ES-I3 (cell line): ENCODE measurements at regions not wholly inside any gene's neighbourhood (a gene's known extent, or its start where the extent isn't known, plus 50 kb on each side); places are given as distances from the start of the nearest gene placed in this dataset.

Experiments used
- H3K36me3 ChIP-seq: 2 replicates; pipeline ENCODE4 v1.6.1; 2013; ENCODE audit warnings: mild to moderate bottlenecking, low read length, control low read depth, moderate library complexity; ENCODE audit not compliant: insufficient read depth
- H3K4me1 ChIP-seq: 2 replicates; pipeline ENCODE4 v1.6.1; 2013; ENCODE audit warnings: mild to moderate bottlenecking, control low read depth, low read length; ENCODE audit not compliant: insufficient read depth
- H3K9ac ChIP-seq: 2 replicates; pipeline ENCODE4 v1.6.1; 2013; ENCODE audit warnings: low read depth, mild to moderate bottlenecking, low read length, moderate library complexity
- H3K9me3 ChIP-seq: 2 replicates; pipeline ENCODE4 v1.6.1; 2013; ENCODE audit warnings: mild to moderate bottlenecking, low read length, moderate library complexity; ENCODE audit not compliant: control insufficient read depth, insufficient read depth

DNA sequence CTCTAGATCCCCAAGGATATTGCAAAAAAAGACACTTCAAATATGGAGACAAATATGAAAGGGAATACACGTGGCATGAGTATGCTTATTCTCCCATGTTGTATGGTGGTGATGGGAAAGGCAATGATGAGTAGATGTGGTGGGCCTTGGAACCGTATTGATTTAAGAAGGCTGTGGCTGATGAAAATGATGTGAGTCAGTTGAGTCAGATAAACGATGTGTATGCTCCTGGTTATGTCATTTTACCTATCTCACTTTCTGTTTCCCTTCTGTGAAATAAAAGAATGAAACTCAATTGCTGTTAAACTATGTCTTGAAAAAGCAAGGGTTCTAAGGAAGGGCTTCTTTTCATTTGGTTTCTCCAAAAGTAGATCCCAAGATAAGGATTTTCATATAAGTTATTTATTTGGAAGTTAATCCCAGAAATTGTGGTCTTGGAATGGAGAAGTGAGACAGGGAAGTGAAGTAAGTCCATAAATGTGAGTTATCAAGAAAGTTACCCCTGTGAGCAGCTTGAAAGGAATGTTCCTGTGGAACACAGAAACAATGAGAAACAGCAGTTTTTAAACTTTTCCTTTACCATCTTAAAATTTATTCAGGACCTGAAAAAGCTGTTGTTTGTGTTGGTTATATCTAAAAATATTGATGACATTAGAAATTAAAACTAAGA, 292.0 kb downstream of the DUSP10 start:
- Histone ChIP-seq H3K36me3 (no peaks in the 10 kb centered on the region), H3K4me1 (no peaks in the 10 kb centered on the region), H3K9me3 (no peaks in the 10 kb centered on the region), H3K9ac (no peak overlapping the region)

DNA sequence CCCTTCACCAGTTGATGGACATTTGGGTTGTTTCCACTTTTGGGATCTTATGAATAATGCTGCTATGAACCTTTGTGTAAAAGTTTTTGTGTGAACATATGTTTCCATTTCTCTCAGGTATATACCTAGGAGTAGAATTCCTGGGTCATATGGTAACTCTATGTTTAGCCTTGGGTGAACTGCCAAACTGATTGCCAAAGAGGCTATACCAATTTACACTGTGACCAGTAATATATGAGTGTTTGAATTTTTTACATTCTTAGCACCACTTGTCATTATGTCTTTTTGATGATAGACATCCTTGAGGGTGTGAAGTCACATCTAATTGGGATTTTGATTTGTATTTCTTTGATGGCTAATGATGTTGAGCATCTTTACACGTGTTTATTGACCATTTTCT, 290.1 kb downstream of the DUSP10 start:
- no peaks in the 10 kb centered on the region for H3K9me3 ChIP-seq
- H3K36me3 ChIP-seq = no peaks in the 10 kb centered on the region
- no peaks in the 10 kb centered on the region for H3K4me1 ChIP-seq
- H3K9ac ChIP-seq = no peak overlapping the region

DNA sequence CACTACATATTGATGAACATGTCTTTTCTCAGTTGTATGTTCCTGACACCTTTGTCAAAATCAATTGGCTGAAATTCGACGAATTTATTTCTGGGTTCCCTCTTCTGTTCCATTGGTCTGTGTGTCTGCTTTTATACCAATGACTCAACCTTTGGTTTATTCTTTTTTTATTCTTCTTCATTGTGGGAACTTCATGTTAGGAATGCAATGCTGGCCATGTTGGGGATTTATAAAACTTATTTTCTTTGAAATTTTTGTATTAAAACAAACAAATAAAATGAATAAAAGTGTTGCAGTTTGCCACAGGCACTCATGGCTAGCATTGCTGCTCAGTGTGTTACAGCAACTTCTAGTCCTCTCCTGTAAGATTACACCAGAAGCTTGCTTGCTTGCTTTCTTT, 287.8 kb downstream of the DUSP10 start:
- Histone ChIP-seq H3K4me1 (no peaks in the 10 kb centered on the region), H3K9me3 (no peaks in the 10 kb centered on the region), H3K9ac (no peak overlapping the region), H3K36me3 (no peaks in the 10 kb centered on the region)

DNA sequence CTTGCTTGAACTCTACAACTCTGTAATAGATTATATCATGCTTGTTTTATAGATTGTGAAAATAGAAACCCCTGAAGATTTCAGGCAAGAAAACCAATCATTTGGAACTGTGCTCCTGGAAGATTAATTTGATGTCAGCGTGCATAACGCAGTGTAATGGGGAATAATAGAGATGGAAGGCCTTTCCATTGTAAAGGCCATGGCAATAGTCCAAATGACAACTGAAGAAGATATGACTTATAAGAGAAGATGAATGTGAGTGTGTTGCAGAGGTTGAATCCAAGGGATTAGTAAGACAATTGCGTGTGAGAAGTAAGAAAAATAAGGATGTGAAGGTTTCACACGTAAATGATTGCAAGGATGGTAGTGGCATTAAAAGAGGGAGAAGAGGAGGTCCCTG, 285.0 kb downstream of the DUSP10 start:
- Histone ChIP-seq H3K9me3 (peaks cover 3% of the 10 kb centered on the region; the same call in 1 of the 2 replicates), H3K9ac (no peak overlapping the region), H3K36me3 (no peaks in the 10 kb centered on the region), H3K4me1 (no peaks in the 10 kb centered on the region)

DNA sequence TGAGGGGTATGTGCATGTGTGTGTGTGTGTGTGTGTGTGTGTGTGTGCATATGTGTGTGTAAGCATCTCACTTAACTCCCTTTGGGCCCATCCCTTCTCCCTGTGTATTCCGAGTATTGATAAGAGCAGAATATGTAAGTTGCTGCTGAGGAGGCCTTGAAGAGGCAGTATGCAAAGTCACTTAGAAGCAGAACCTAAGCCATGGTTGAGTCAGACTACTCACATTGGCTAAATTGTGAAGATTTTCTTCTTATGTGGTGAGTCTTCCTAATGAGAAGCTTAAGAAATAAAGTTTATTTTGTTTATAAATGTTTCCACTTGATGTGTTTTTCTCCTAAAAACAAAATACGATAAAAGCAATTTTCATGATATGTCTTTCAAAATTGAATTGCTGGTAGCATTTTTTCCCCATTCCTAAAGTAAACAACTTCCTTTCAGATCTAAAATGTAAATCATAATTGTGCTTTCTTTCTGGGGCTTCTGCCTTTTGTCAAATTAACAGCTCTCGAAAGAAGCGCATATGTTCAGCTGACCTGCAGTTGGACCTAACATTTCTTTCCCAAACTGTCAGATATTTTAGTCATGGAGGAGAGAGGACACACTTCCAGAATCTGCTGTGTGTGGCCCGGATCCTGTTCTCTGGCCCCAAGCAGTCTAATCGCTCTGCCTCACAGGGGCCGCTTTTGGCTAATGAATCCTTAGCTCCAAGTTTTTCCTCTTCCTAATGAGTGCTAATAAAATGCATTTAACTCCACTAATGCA, 284.0 kb downstream of the DUSP10 start:
- H3K9me3 ChIP-seq = peaks cover 3% of the 10 kb centered on the region; the same call in 1 of the 2 replicates
- no peak overlapping the region for H3K9ac ChIP-seq
- H3K4me1 ChIP-seq = no peaks in the 10 kb centered on the region
- H3K36me3 ChIP-seq = no peaks in the 10 kb centered on the region

DNA sequence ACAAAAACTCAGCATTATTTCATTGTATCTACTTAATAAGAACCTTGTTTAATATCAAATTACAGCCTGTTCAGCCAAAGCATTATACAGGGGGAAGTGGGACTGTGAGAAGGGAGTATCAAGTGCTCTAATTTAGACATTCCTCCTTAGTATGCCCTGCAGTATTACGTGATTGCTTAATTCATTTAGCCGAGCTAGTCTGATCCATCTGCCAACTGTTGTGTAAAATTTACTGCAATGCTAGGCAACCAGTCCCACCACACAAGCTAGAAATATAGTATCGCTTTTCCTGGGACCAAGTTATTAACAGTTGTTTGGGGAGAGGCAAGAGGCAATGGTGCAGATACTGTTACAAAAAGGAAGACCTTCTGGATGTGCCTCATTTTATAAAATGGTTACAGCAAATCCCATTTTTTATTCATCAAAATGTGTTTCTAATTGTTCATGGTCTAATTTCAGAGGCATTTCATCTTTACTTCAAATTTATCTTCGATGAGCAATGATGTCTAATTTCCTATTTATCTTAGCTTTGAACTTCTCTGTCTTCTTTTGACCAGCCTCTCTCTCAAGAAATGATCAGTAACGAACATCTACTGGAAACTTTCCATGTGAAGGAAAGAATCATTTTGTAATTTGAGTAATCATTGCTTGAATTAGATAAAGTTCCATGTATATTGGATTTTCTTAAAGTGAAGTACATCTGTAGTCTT, 283.3 kb downstream of the DUSP10 start:
- no peak overlapping the region for H3K9ac ChIP-seq
- H3K4me1 ChIP-seq = no peaks in the 10 kb centered on the region
- H3K36me3 ChIP-seq = no peaks in the 10 kb centered on the region
- peaks cover 3% of the 10 kb centered on the region; the same call in 1 of the 2 replicates for H3K9me3 ChIP-seq

DNA sequence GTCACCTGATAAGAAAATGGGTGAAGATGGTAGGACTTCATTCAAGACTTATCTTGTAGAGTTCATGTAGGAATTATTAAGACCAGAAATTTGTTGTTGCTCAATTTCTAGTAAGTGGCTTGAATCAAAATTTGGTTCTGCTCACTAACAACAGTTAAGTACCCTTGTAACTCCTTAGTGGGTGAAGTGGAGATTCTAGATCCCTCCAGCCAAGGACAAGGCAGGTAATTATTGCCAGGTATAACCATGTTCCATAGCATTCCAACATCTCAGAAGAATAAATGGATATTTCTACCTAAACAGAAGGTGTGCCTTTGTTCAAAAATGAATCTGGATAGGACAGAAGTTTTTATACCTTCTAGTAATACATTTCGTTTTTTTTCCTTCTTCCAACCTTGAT, 282.3 kb downstream of the DUSP10 start:
- Histone ChIP-seq H3K36me3 (no peaks in the 10 kb centered on the region), H3K4me1 (no peaks in the 10 kb centered on the region), H3K9me3 (peaks cover 3% of the 10 kb centered on the region; the same call in 1 of the 2 replicates)

DNA sequence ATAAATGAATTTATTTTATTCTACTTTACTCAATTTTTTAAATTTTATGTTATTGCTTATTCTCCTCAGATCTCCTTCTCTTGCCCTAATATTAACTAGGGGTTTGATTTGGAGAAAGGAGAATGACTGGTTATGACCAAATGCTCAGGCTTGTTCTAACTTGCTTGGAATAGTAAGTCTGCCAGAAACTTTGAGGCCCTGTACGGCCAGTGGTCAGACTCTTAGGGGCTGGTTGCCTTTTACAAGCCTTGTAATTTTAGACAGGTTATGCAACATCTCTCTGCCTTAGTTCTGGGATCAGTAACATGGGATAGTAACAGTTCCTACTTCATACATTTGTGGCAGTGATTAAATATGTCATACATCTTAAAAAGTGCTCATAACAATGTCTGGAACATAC, 279.5 kb downstream of the DUSP10 start:
- Histone ChIP-seq H3K36me3 (no peaks in the 10 kb centered on the region), H3K9me3 (peaks cover 3% of the 10 kb centered on the region; the same call in 1 of the 2 replicates), H3K9ac (no peak overlapping the region), H3K4me1 (no peaks in the 10 kb centered on the region)

More for the DNA sequence above, 282.3 kb downstream of the DUSP10 start:
- H3K9ac ChIP-seq = no peak overlapping the region

DNA sequence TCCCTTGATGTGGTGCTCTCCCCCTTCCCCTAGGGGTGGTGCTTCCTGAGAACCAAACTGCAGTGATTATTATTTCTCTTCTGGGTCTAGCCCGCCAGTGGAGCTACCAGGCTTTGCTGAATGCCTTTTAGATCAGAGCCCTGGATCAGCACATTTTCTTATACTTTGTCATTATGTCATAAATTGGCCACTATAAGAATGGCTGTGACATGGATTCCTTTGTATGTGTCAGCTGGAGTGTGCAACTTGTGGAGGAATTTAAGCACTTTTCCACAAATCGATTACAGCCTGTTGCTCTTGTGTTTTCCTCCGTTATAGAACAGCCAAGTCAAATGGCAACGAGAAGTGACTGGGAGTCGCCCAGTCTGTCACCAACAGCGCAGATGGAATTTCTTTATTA, 273.3 kb downstream of the DUSP10 start:
- Histone ChIP-seq H3K9ac (no peak overlapping the region), H3K9me3 (no peaks in the 10 kb centered on the region), H3K36me3 (no peaks in the 10 kb centered on the region), H3K4me1 (no peaks in the 10 kb centered on the region)

DNA sequence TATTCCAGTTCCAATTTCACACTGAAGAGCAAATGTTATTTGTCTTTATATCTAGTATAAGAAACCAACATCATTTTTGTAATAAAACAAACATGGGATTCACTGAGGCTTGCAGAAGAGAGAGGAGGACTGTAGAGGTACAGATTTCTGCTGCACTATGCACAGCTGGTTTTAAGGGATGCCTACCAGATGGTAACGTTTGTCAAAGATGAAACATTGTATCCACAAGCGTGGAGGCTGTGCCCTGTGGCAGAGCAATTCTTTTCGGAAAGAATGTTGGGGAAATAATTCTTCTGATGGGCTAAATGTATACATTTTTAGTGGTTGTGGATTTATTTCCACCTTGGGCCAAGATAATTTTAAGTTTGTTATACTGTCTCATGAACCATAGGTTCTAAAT, 272.4 kb downstream of the DUSP10 start:
- Histone ChIP-seq H3K9ac (no peak overlapping the region), H3K9me3 (no peaks in the 10 kb centered on the region), H3K36me3 (no peaks in the 10 kb centered on the region)

DNA sequence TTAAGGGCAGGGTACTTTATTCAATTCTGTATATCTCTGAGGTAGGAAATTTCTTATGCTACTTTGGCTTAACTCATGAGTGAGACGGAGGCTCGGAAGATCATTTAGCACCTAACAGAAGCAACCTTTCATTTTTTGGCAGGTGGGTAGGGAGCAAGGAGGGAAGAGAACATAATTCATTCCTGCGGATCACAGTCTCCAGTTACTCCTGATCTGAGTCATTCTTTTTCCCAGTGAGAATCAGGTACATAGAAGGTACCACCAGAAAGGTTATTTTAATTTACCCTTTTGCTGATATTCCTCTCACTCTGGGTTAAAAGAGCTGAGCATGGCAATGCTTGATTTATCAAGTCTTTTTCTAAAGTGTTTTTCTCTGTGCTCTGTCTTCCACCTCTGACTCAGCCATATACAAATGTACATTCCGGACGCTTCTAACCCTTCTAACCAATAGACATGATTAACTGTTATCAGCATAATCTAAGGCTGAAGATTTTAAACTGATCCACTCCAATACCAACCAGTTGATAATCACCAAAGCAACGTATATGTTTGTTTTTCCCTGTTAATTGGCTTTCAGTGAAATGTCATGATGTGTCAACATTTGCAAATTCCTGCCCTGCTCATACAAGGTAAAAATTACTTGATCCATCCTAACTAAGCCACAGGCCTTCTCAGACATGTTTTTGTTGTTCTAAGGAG, 271.7 kb downstream of the DUSP10 start:
- Histone ChIP-seq H3K9me3 (no peaks in the 10 kb centered on the region), H3K4me1 (no peaks in the 10 kb centered on the region), H3K36me3 (no peaks in the 10 kb centered on the region), H3K9ac (no peak overlapping the region)

More for the DNA sequence above, 272.4 kb downstream of the DUSP10 start:
- no peaks in the 10 kb centered on the region for H3K4me1 ChIP-seq

DNA sequence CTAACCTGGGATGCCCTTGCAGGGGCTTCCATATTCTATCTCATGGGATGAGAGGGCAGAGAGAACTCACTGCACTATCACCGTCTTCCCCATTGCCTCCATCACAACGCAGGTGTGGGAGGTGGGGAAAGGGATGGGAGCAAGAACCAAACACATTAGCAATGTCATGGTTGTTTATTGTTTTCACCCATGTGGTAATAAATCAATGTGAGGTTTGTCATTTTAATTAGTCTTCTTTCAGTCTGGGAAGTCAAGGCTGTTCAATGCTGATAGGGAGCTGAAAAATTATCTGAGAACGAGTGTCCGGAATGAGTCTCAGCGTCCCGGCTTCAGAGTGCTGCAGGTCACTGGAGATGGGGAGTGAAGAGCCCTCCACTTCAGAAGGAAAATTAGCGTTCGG, 268.5 kb downstream of the DUSP10 start:
- Histone ChIP-seq H3K36me3 (no peaks in the 10 kb centered on the region), H3K9me3 (no peaks in the 10 kb centered on the region), H3K4me1 (peaks cover 3% of the 10 kb centered on the region), H3K9ac (no peak overlapping the region)

DNA sequence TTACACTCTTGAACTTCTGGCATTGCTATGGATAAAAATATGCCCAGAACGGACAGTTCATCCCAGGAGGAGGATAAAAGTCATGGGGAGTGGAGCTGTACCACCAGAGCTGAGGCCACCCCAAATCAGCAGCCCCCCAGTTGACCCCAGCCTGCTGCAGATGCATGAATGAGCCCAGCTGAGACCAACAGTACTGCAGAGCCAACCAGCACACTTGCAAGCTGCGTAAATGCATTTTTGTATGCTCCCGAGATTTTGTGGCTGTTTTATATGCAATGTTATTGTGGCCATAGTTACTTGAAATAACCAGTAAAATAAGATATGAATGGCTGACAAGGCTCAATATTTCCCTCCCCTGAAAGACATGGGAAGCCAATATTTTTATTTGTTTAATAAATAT, 264.6 kb downstream of the DUSP10 start:
- no peaks in the 10 kb centered on the region for H3K9me3 ChIP-seq
- H3K36me3 ChIP-seq = no peaks in the 10 kb centered on the region
- H3K4me1 ChIP-seq = peaks cover 5% of the 10 kb centered on the region
- H3K9ac ChIP-seq = no peak overlapping the region
